ENCODE measurements at regions not wholly inside any gene's neighbourhood (a gene's known extent, or its start where the extent isn't known, plus 50 kb on each side); places are given as distances from the start of the nearest gene placed in this dataset.

GRCh38 chr7:85840554-85840953 lies 653.7 kb upstream of the SEMA3D start:
- H3K79me2 ChIP-seq (ENCODE audit: control insufficient read depth in 1 of 2, insufficient read depth in 2 of 2, low read length in 2 of 2): no peaks in the 10 kb centered on the region
- H2AK5ac ChIP-seq (ENCODE audit: low read depth, low read length): no peak overlapping the region
- H3K79me1 ChIP-seq (ENCODE audit: low read depth, low read length): no peaks in the 10 kb centered on the region
- H4K20me1 ChIP-seq (replicated peaks in 1 of 2; ENCODE audit: control insufficient read depth in 1 of 2, insufficient read depth in 2 of 2, low read length in 2 of 2): no peaks in the 10 kb centered on the region
- no peak overlapping the region for H3K4ac ChIP-seq (replicated peaks; ENCODE audit: insufficient read length, low read depth, low read length)
- no peaks in the 10 kb centered on the region; a peak in 1 of 4 replicates for H3K9me3 ChIP-seq (ENCODE audit: insufficient read depth in 2 of 2, low read depth in 1 of 2, low read length in 1 of 2)
- H2BK120ac ChIP-seq (replicated peaks; ENCODE audit: low read depth, low read length): no peak overlapping the region
- no peak for FAIRE-seq
- H2AFZ ChIP-seq (ENCODE audit: low read length): no peak overlapping the region
- no peak overlapping the region for H3K9ac ChIP-seq (replicated peaks in 1 of 4; ENCODE audit: extremely low read depth in 1 of 4, low read depth in 3 of 4, low read length in 3 of 4)
- no peak overlapping the region for H2BK5ac ChIP-seq (ENCODE audit: low read depth, low read length)
- H2BK20ac ChIP-seq (ENCODE audit: low read length): no peak overlapping the region
- no peaks in the 10 kb centered on the region for H3K23me2 ChIP-seq (ENCODE audit: low read depth, low read length)
- CTCF ChIA-PET (ENCODE audit: partially characterized antibody): no interaction called here
- H3K18ac ChIP-seq (ENCODE audit: extremely low read depth, low read length): no peak overlapping the region
- WGBS, 2 experiments (ENCODE audit: extremely low coverage in 1 of 2, insufficient coverage in 1 of 2, insufficient read length in 1 of 2, insufficient replicate concordance in 2 of 2, low coverage in 1 of 2, low lambda C conversion rate in 2 of 2, missing lambda C conversion rate in 1 of 2): 92% methylated on average over 6 of the region's 6 CpGs; no CpG with 5 or more reads in 1 of the 2 experiments
- POLR2A ChIA-PET (ENCODE audit: partially characterized antibody): no interaction called here
- H4K5ac ChIP-seq (ENCODE audit: insufficient read length, low read depth, low read length): no peak overlapping the region
- H2BK12ac ChIP-seq (ENCODE audit: low read depth, low read length): no peak overlapping the region
- H3K23ac ChIP-seq (ENCODE audit: insufficient read length): no peak overlapping the region
- no peak overlapping the region for H3K4me2 ChIP-seq (ENCODE audit: insufficient read depth in 1 of 2, low read depth in 2 of 2, low read length in 2 of 2)
- H3K4me1 ChIP-seq (replicated peaks in 1 of 4; ENCODE audit: control insufficient read depth in 3 of 4, insufficient read depth in 4 of 4, low read length in 3 of 4): no peaks in the 10 kb centered on the region
- H3K27ac ChIP-seq (ENCODE audit: low read depth, low read length): no peak overlapping the region
- no peak overlapping the region for H2BK15ac ChIP-seq (ENCODE audit: low read length)
- H3K36me3 ChIP-seq (ENCODE audit: control insufficient read depth in 2 of 4, insufficient read depth in 4 of 4, low read length in 3 of 4): no peaks in the 10 kb centered on the region
- H4K91ac ChIP-seq (replicated peaks; ENCODE audit: insufficient read length, low read length): no peak overlapping the region
- no peak overlapping the region for H4K8ac ChIP-seq (ENCODE audit: extremely low read depth, insufficient read depth, low read length)
- no peak overlapping the region for H3K4me3 ChIP-seq (ENCODE audit: extremely low read depth in 1 of 4, insufficient read depth in 2 of 4, low read depth in 3 of 4, low read length in 4 of 4)
- no peak overlapping the region for H3K14ac ChIP-seq (ENCODE audit: insufficient read length)
- TF ChIP-seq EP300 (IDR thresholded peaks at IDR 0.05; ENCODE audit: borderline replicate concordance in 1 of 2, low read depth in 2 of 2, low read length in 2 of 2) (no peak), CTCF (IDR thresholded peaks at IDR 0.05; ENCODE audit: control extremely low read depth in 1 of 3, insufficient read depth in 1 of 3, low read depth in 1 of 3, low read length in 3 of 3) (no peak), BACH1 (IDR thresholded peaks at IDR 0.05; ENCODE audit: low read length) (no peak), KDM4A (IDR thresholded peaks at IDR 0.05; ENCODE audit: low read depth, low read length, severe bottlenecking) (no peak), GABPA (IDR thresholded peaks at IDR 0.05; ENCODE audit: borderline replicate concordance, insufficient read depth, low read length) (no peak), SP4 (IDR thresholded peaks at IDR 0.05; ENCODE audit: low read length) (no peak), JUN (IDR thresholded peaks at IDR 0.05; ENCODE audit: low read depth, low read length) (no peak)
- TF ChIP-seq, protein P1, sequence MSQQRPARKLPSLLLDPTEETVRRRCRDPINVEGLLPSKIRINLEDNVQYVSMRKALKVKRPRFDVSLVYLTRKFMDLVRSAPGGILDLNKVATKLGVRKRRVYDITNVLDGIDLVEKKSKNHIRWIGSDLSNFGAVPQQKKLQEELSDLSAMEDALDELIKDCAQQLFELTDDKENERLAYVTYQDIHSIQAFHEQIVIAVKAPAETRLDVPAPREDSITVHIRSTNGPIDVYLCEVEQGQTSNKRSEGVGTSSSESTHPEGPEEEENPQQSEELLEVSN (IDR thresholded peaks at IDR 0.05): no peak
- no peak overlapping the region for H3K56ac ChIP-seq (replicated peaks; ENCODE audit: insufficient read length, low read depth, low read length)
- no peak for DNase-seq (ENCODE audit: low read depth in 1 of 2, low spot score in 2 of 2)
- H3K27me3 ChIP-seq (replicated peaks in 1 of 4; ENCODE audit: control insufficient read depth in 3 of 4, extremely low read depth in 1 of 4, insufficient read depth in 3 of 4, low read length in 3 of 4): no peaks in the 10 kb centered on the region

Data from H1 (cell line).